GM12874 (cell line): ENCODE measurements at regions not wholly inside any gene's neighbourhood (a gene's known extent, or its start where the extent isn't known, plus 50 kb on each side); places are given as distances from the start of the nearest gene placed in this dataset.

Source experiments
- CTCF ChIP-seq: IDR thresholded peaks from 2 replicates; pipeline ENCODE4 v1.5.1; 2011; ENCODE audit warnings: low read depth, mild to moderate bottlenecking, control low read depth, low read length, moderate library complexity; ENCODE audit not compliant: insufficient read depth

DNA sequence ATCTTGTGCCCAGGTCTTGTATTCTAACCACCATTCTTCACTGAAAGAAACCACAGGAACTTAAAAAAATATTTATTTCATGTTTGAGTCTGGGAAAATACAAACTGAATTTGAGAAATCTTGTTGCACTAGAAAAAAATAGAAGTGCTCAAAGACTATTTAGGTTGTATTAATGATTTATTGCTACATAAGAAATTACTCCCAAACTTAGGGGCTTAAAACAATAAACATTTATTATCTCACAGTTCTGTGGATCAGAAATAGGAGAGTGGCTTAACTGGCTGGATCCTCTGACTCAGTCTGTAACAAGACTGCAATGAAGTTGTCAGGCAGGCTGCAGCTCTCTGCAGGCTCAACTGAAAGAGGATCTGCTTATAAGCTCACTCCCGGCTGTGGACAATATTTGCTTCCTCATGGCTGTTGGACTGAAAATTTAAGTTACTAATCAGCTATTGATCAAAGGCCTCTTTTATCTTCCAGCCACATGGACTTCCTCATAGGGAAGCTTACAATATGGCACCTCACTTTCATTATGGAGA, 295.4 kb upstream of the FAM241A start:
- no peak for TF ChIP-seq CTCF

- TF ChIP-seq CTCF, result peak; percentile 53
Observed at GRCh38 chr4:111854494-111855087, 290.7 kb upstream of the FAM241A start.

DNA sequence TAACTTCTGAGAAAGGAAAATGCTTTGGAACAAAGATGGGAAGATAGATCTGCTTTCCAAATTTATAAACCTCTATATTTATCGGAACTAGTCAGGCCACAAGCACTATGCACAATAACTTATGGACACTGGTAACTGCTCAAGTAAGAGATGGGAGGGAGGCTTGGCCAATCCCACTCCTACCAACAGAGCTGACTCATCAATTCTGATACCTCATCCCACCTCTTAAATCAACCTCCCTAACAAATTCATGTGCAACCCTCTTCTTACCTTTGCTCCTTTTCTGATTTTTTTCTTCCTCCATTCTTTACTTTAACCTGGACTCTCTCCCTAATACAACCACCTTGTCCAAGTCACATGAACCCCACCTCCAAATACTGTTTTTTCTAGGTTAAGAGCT, 289.9 kb upstream of the FAM241A start:
- no peak for TF ChIP-seq CTCF

- TF ChIP-seq CTCF, result no peak
Observed at GRCh38 chr4:111864066-111864465, 281.2 kb upstream of the FAM241A start.

GRCh38 chr4:111869339-111869738, 275.9 kb upstream of the FAM241A start:
- TF ChIP-seq CTCF, result no peak

DNA sequence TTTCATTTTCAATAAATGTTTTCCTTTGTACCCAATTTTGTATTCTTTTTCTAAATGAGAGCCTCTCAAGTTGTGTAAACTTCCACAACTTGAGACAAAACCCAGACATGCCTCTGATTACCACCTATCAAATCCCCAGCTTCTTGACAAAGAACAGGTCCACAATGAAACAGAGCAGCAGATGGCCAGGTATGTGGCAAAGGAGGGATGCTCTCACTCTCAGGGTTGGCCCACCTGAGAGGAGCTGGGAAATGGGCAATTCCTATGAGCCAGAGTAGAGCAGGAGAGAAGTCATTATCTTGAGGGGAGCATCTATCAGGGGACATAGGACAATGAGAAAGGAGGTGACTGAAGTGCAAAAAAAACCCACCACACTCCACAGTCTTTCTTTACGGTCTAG, 273.5 kb upstream of the FAM241A start:
- TF ChIP-seq CTCF, result no peak

DNA sequence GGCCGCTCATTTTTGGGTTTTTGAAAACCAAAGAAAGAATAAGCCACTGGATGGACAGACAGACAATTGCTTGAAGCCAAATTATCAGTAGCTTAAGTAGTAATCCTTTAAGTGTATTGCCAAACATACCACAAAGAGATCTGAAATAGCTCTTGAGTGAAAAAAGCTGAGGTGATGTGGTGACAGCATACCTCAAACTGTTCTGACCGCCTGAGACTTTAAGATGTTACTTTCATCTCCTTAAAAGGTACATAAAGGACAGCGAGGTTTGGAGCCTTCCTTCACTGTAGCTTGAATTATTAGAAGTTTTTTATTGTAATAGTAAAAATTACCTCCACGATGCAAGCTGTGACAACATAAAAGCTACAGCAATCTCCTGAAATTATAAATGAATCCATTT, 271.5 kb upstream of the FAM241A start:
- TF ChIP-seq CTCF, result no peak

DNA sequence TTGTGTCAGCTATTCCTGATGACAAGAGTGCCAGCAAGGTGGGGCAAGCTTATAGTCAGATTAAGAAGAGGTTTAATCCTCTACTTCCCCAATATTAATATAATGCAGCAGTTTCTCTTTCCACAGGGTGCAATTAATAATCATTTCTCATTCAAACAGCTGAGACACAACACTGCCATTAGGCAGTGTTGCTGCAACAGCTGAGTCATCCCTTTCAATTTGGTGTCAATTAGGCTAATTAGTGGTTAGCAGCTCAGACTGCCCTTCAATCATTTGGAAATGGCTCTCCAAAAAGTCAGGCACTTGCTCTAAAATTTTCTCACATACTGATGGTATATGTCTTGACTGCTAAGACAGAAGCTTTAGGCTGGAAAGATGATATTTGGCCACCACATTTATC, 265.7 kb upstream of the FAM241A start:
- no peak for TF ChIP-seq CTCF
